ENCODE measurements at regions not wholly inside any gene's neighbourhood (a gene's known extent, or its start where the extent isn't known, plus 50 kb on each side); places are given as distances from the start of the nearest gene placed in this dataset.

DNA sequence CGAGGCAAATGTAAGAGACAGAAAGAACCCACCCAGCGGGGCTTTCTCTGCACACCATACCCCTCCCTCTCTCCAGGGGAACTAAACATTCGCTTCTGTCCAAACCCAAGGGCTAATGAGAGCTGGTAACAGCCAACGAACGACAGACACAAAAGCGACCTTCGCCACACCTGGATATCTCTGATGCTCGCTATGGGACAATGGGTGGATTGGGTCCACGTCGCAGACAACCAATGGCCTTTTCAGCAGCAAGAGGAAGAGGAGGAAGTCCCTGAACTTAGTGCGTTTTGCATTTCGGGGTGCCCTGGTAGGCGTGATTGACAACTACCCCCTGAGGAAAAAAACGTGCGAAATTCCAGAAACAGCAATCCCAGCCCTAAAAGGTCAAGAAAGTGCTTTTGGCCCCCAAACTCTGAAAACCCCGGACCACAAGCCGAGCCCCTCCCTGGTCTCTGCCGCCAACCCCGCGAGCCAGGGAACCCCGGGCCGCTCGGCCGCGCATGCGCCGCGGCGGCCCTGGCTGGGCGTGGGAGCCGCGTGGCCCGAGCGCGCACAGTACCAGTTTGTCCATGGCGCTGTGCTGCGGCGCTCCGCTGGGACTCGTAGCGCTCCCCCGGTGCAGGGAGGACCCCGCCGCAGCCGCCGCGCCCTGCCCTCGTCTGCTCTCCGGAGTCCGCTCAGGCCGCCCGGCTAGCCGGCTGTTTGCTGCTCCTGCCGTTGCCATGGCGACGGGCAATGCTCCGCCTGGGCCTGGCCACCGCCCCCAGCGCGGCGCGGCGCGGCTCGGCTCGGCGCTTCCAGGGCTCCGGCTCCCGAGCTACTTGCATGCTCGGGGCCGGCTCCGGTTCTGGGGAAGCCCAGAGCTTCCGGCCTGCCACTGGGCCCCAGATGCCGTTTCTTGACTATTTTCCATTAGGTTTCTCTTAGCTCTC is 66.9 kb upstream of the DNAH5 start (continued):
- TF ChIP-seq, protein P1, sequence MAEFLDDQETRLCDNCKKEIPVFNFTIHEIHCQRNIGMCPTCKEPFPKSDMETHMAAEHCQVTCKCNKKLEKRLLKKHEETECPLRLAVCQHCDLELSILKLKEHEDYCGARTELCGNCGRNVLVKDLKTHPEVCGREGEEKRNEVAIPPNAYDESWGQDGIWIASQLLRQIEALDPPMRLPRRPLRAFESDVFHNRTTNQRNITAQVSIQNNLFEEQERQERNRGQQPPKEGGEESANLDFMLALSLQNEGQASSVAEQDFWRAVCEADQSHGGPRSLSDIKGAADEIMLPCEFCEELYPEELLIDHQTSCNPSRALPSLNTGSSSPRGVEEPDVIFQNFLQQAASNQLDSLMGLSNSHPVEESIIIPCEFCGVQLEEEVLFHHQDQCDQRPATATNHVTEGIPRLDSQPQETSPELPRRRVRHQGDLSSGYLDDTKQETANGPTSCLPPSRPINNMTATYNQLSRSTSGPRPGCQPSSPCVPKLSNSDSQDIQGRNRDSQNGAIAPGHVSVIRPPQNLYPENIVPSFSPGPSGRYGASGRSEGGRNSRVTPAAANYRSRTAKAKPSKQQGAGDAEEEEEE (CRISPR knock-in tag; IDR thresholded peaks at IDR 0.05; ENCODE audit: borderline replicate concordance) = no peak
- TF ChIP-seq, protein P2, sequence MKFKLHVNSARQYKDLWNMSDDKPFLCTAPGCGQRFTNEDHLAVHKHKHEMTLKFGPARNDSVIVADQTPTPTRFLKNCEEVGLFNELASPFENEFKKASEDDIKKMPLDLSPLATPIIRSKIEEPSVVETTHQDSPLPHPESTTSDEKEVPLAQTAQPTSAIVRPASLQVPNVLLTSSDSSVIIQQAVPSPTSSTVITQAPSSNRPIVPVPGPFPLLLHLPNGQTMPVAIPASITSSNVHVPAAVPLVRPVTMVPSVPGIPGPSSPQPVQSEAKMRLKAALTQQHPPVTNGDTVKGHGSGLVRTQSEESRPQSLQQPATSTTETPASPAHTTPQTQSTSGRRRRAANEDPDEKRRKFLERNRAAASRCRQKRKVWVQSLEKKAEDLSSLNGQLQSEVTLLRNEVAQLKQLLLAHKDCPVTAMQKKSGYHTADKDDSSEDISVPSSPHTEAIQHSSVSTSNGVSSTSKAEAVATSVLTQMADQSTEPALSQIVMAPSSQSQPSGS (CRISPR knock-in tag; IDR thresholded peaks at IDR 0.05) = no peak
- TF ChIP-seq ZFP62 (CRISPR knock-in tag; IDR thresholded peaks at IDR 0.05) (no peak), NFIB (CRISPR knock-in tag; IDR thresholded peaks at IDR 0.05; ENCODE audit: borderline replicate concordance) (no peak), HHEX (CRISPR knock-in tag; IDR thresholded peaks at IDR 0.05) (no peak), ETV5 (CRISPR knock-in tag; IDR thresholded peaks at IDR 0.05; ENCODE audit: borderline replicate concordance) (peak; percentile 50; the same call in 1 of the 2 replicates), TCF7 (IDR thresholded peaks at IDR 0.05; ENCODE audit: low read depth) (no peak), DMAP1 (CRISPR knock-in tag; IDR thresholded peaks at IDR 0.05) (no peak), SMYD3 (CRISPR knock-in tag; IDR thresholded peaks at IDR 0.05) (no peak), ZBTB21 (CRISPR knock-in tag; IDR thresholded peaks at IDR 0.05) (no peak), ZNF160 (CRISPR knock-in tag; IDR thresholded peaks at IDR 0.05) (0 out of 2 replicates have a peak, but pooled peaks have one; percentile 60), ZNF224 (CRISPR knock-in tag; IDR thresholded peaks at IDR 0.05) (no peak), MED8 (CRISPR knock-in tag; IDR thresholded peaks at IDR 0.05; ENCODE audit: insufficient replicate concordance) (no peak), DPF2 (CRISPR knock-in tag; IDR thresholded peaks at IDR 0.05; ENCODE audit: borderline replicate concordance, low read depth) (no peak), RELA (CRISPR knock-in tag; IDR thresholded peaks at IDR 0.05) (no peak), SKI (IDR thresholded peaks at IDR 0.05; ENCODE audit: partially characterized antibody) (peak; percentile 94), PRMT3 (CRISPR knock-in tag; IDR thresholded peaks at IDR 0.05; ENCODE audit: borderline replicate concordance, low read depth) (no peak), PAWR (CRISPR knock-in tag; IDR thresholded peaks at IDR 0.05; ENCODE audit: borderline replicate concordance) (no peak), ATF1 (CRISPR knock-in tag; IDR thresholded peaks at IDR 0.05) (no peak), JUN (CRISPR knock-in tag; IDR thresholded peaks at IDR 0.05) (no peak), IKZF4 (CRISPR knock-in tag; IDR thresholded peaks at IDR 0.05; ENCODE audit: borderline replicate concordance, low read depth, not compliant biosample characterization) (peak; percentile 82), SP140L (CRISPR knock-in tag; IDR thresholded peaks at IDR 0.05; ENCODE audit: borderline replicate concordance) (no peak), ZNF737 (CRISPR knock-in tag; IDR thresholded peaks at IDR 0.05; ENCODE audit: borderline replicate concordance) (no peak)
- TF ChIP-seq, protein P3, sequence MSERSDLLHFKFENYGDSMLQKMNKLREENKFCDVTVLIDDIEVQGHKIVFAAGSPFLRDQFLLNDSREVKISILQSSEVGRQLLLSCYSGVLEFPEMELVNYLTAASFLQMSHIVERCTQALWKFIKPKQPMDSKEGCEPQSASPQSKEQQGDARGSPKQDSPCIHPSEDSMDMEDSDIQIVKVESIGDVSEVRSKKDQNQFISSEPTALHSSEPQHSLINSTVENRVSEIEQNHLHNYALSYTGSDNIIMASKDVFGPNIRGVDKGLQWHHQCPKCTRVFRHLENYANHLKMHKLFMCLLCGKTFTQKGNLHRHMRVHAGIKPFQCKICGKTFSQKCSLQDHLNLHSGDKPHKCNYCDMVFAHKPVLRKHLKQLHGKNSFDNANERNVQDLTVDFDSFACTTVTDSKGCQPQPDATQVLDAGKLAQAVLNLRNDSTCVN (CRISPR knock-in tag; IDR thresholded peaks at IDR 0.05; ENCODE audit: borderline replicate concordance) = no peak
- TF ChIP-seq, protein P4, sequence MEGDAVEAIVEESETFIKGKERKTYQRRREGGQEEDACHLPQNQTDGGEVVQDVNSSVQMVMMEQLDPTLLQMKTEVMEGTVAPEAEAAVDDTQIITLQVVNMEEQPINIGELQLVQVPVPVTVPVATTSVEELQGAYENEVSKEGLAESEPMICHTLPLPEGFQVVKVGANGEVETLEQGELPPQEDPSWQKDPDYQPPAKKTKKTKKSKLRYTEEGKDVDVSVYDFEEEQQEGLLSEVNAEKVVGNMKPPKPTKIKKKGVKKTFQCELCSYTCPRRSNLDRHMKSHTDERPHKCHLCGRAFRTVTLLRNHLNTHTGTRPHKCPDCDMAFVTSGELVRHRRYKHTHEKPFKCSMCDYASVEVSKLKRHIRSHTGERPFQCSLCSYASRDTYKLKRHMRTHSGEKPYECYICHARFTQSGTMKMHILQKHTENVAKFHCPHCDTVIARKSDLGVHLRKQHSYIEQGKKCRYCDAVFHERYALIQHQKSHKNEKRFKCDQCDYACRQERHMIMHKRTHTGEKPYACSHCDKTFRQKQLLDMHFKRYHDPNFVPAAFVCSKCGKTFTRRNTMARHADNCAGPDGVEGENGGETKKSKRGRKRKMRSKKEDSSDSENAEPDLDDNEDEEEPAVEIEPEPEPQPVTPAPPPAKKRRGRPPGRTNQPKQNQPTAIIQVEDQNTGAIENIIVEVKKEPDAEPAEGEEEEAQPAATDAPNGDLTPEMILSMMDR (CRISPR knock-in tag; IDR thresholded peaks at IDR 0.05) = peak; percentile 44

Measured in HepG2 (cell line).